Hepatocyte (in vitro differentiated cells): ENCODE measurements at regions not wholly inside any gene's neighbourhood (a gene's known extent, or its start where the extent isn't known, plus 50 kb on each side); places are given as distances from the start of the nearest gene placed in this dataset.

Source experiments
- CTCF ChIP-seq: fragments of 200-600 bp; sonication (generic); IDR thresholded peaks from 2 replicates; pipeline ENCODE4 v1.5.1; 2016; ENCODE audit warnings: antibody characterized with exemption, mild to moderate bottlenecking; ENCODE audit not compliant: poor library complexity
- EZH2 ChIP-seq: fragments of 200-600 bp; sonication (generic); IDR thresholded peaks from 2 replicates; pipeline ENCODE4 v1.6.1; 2016; ENCODE audit warnings: antibody characterized with exemption, mild to moderate bottlenecking, borderline replicate concordance
- EZH2phosphoT487 ChIP-seq: fragments of 200-600 bp; sonication (generic); IDR thresholded peaks from one replicate; pipeline ENCODE4 v1.6.1; 2018; ENCODE audit warnings: antibody characterized with exemption, mild to moderate bottlenecking, low read depth, moderate library complexity; ENCODE audit not compliant: unreplicated experiment, severe bottlenecking

- TF ChIP-seq CTCF = no peak
- no peak for TF ChIP-seq EZH2
- TF ChIP-seq EZH2phosphoT487 = no peak
Measured at GRCh38 chr9:7454624-7455023, 345.0 kb downstream of the DMAC1 start.
